Sigmoid colon (tissue), 4 donors: ENCODE measurements at regions not wholly inside any gene's neighbourhood (a gene's known extent, or its start where the extent isn't known, plus 50 kb on each side); places are given as distances from the start of the nearest gene placed in this dataset.

Experiments
- EP300 ChIP-seq, 4 donors: sonication (generic); formaldehyde crosslinking; IDR thresholded peaks; one replicate each; pipeline ENCODE4 v1.6.1; 2017; ENCODE audit warnings: antibody characterized with exemption in 4 of 4
- POLR2A ChIP-seq, 2 donors: fragments of 450-650 bp; IDR thresholded peaks; one replicate each; pipeline ENCODE4 v1.6.1; 2016; ENCODE audit warnings: antibody characterized with exemption in 2 of 2, mild to moderate bottlenecking in 2 of 2, moderate library complexity in 2 of 2
- POLR2AphosphoS5 ChIP-seq, 4 donors: sonication (generic); formaldehyde crosslinking; IDR thresholded peaks; one replicate each; pipeline ENCODE4 v1.6.1; 2017; ENCODE audit warnings: antibody characterized with exemption in 4 of 4
- TF ChIP-seq, protein P1 (sequence below), 4 experiments: fragments of 450-650 bp in 3 of 4; fragments of 200-600 bp in 1 of 4; IDR thresholded peaks; one replicate each; pipeline ENCODE4 v1.5.1; 2016 to 2019; ENCODE audit warnings: antibody characterized with exemption in 4 of 4, mild to moderate bottlenecking in 3 of 4, moderate library complexity in 2 of 4

DNA sequence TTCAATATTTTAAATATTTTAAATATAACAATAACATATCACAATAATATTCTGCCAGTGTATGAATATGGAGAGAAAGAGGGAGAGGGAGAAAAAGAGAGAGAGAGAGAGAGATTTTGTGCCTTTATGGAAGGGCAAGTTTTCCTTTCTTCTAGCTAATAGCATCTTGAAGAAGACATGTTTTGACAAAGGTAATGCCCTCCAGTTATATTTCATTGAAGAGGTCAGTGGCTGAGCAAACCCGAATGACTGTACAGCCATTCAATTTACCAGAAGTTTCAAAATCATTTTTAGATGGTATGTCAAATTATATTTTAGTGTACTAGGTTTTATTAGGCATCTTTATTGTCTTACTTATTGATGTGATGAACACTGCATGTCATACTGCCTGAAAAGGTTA lies 139.3 kb downstream of the EMB start:
- no peak for TF ChIP-seq EP300 (IDR thresholded peaks at IDR 0.05)
- TF ChIP-seq, protein P1, sequence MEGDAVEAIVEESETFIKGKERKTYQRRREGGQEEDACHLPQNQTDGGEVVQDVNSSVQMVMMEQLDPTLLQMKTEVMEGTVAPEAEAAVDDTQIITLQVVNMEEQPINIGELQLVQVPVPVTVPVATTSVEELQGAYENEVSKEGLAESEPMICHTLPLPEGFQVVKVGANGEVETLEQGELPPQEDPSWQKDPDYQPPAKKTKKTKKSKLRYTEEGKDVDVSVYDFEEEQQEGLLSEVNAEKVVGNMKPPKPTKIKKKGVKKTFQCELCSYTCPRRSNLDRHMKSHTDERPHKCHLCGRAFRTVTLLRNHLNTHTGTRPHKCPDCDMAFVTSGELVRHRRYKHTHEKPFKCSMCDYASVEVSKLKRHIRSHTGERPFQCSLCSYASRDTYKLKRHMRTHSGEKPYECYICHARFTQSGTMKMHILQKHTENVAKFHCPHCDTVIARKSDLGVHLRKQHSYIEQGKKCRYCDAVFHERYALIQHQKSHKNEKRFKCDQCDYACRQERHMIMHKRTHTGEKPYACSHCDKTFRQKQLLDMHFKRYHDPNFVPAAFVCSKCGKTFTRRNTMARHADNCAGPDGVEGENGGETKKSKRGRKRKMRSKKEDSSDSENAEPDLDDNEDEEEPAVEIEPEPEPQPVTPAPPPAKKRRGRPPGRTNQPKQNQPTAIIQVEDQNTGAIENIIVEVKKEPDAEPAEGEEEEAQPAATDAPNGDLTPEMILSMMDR (IDR thresholded peaks at IDR 0.05) = no peak
- no peak for TF ChIP-seq POLR2AphosphoS5 (IDR thresholded peaks at IDR 0.05)
- no peak for TF ChIP-seq POLR2A (IDR thresholded peaks at IDR 0.05)
